HG03025 (cell line): ENCODE measurements at regions not wholly inside any gene's neighbourhood (a gene's known extent, or its start where the extent isn't known, plus 50 kb on each side); places are given as distances from the start of the nearest gene placed in this dataset.

Source experiments
- ATAC-seq: cut with Tn5 transposase; IDR thresholded peaks from one replicate; pipeline ENCODE4 v1.9.1; 2021; ENCODE audit warnings: mild to moderate bottlenecking, moderate library complexity; ENCODE audit not compliant: unreplicated experiment, low FRiP score

- ATAC-seq: no peak
These were observed 253.4 kb downstream of the ETAA1 start for GRCh38 chr2:67650291-67651133.

- ATAC-seq: no peak
These were observed 254.4 kb downstream of the ETAA1 start for GRCh38 chr2:67651565-67651964.

GRCh38 chr2:67652679-67653078 is 255.5 kb downstream of the ETAA1 start:
- ATAC-seq: peak; percentile 61

GRCh38 chr2:67656875-67657274 is 259.7 kb downstream of the ETAA1 start:
- ATAC-seq: no peak

GRCh38 chr2:67658820-67659219 is 261.7 kb downstream of the ETAA1 start:
- ATAC-seq: no peak

- no peak for ATAC-seq
These were observed 263.0 kb downstream of the ETAA1 start for GRCh38 chr2:67660015-67660602.

GRCh38 chr2:67660871-67661270 is 263.7 kb downstream of the ETAA1 start:
- ATAC-seq: no peak

GRCh38 chr2:67662222-67662621 is 265.1 kb downstream of the ETAA1 start:
- no peak for ATAC-seq

- ATAC-seq: no peak
These were observed 266.6 kb downstream of the ETAA1 start for GRCh38 chr2:67663776-67664175.

GRCh38 chr2:67666386-67667053 is 269.4 kb downstream of the ETAA1 start:
- ATAC-seq: no peak

- no peak for ATAC-seq
These were observed 270.1 kb downstream of the ETAA1 start for GRCh38 chr2:67667054-67667908.

- no peak for ATAC-seq
These were observed 271.4 kb downstream of the ETAA1 start for GRCh38 chr2:67668538-67668937.

- ATAC-seq: no peak
These were observed 272.0 kb downstream of the ETAA1 start for GRCh38 chr2:67669168-67669567.

- ATAC-seq: no peak
These were observed 272.6 kb downstream of the ETAA1 start for GRCh38 chr2:67669766-67670165.

- no peak for ATAC-seq
These were observed 273.6 kb downstream of the ETAA1 start for GRCh38 chr2:67670747-67671183.

GRCh38 chr2:67671464-67672450 is 274.6 kb downstream of the ETAA1 start:
- ATAC-seq: no peak

- ATAC-seq: no peak
These were observed 277.5 kb downstream of the ETAA1 start for GRCh38 chr2:67674668-67675067.

GRCh38 chr2:67684991-67685390 is 287.9 kb downstream of the ETAA1 start:
- no peak for ATAC-seq

- ATAC-seq: no peak
These were observed 289.1 kb downstream of the ETAA1 start for GRCh38 chr2:67686254-67686653.
